HUES48 (cell line): ENCODE measurements at regions not wholly inside any gene's neighbourhood (a gene's known extent, or its start where the extent isn't known, plus 50 kb on each side); places are given as distances from the start of the nearest gene placed in this dataset.

ENCODE experiments used
- H3K27ac ChIP-seq: one replicate; pipeline ENCODE4 v1.7.0; 2013; ENCODE audit warnings: low read depth, low read length, inconsistent platforms
- H3K27me3 ChIP-seq: 2 replicates; pipeline ENCODE4 v1.6.1; 2013; ENCODE audit warnings: mild to moderate bottlenecking, low read length; ENCODE audit not compliant: control insufficient read depth, insufficient read depth
- H3K36me3 ChIP-seq: 2 replicates; pipeline ENCODE4 v1.6.1; 2013; ENCODE audit warnings: low read length; ENCODE audit not compliant: control insufficient read depth, insufficient read depth
- H3K4me1 ChIP-seq: 2 replicates; pipeline ENCODE4 v1.6.1; 2013; ENCODE audit warnings: mild to moderate bottlenecking, low read length; ENCODE audit not compliant: control insufficient read depth, insufficient read depth
- H3K4me3 ChIP-seq: 2 replicates; pipeline ENCODE4 v1.5.1; 2013; ENCODE audit warnings: mild to moderate bottlenecking, low read depth, low read length
- H3K9ac ChIP-seq: 2 replicates; pipeline ENCODE4 v1.6.1; 2013; ENCODE audit warnings: mild to moderate bottlenecking, low read depth, low read length, moderate library complexity
- H3K9me3 ChIP-seq: 2 replicates; pipeline ENCODE4 v1.6.1; 2013; ENCODE audit warnings: low read length; ENCODE audit not compliant: control insufficient read depth, insufficient read depth

DNA sequence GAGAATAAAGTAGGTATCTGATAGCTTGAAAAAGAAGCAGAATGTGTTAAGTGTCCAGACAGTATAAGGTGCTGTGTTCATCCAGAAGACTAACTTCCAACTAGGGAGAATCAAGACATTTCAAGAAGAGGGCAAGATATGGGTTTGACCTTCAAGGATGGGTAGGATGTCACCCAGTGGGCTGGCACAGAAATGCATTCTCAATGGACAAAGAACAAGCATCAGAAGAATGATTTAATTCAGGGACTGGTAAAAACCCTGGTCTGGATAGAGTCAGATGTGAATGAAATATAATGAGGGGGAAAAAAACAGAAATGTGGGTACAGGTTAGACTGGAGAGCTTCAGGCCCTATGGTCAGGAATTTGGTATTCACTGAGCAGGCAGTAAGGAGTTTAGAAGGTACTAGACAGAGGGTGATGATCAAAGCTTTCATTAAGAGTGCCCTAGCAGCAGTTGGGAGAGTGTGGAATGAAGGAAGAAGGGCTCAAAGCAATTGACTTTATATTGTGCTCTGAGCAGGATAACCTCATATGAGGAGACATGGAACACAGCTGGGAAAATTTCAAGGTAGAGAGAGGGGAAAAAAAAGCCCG lies 180.7 kb upstream of the ANK3 start:
- H3K9ac ChIP-seq = no peak overlapping the region
- no peak overlapping the region for H3K27ac ChIP-seq
- no peak overlapping the region for H3K4me3 ChIP-seq
- H3K4me1 ChIP-seq = peaks cover 40% of the 10 kb centered on the region
- H3K9me3 ChIP-seq = no peaks in the 10 kb centered on the region; the same call in 1 of the 2 replicates
- no peaks in the 10 kb centered on the region for H3K27me3 ChIP-seq
- H3K36me3 ChIP-seq = no peaks in the 10 kb centered on the region

DNA sequence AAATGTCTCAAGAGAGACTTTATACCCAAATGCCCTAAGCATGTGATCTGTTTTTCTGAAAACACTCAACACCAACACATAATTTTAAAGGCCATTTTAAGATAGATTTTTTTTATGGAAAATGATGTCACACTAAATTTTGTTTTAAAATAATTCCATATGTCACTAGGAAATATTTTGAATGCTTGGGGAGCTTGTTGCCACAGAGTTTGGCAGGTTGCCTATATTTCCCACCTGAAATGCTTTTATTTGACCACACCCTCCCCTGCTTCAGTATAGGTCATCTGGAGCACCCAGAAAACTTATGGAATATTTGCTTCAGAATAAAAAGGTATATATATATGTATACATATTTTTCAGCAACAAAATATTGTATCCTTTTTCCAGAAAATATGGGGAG lies 180.0 kb upstream of the ANK3 start:
- no peaks in the 10 kb centered on the region for H3K36me3 ChIP-seq
- H3K27me3 ChIP-seq = no peaks in the 10 kb centered on the region
- peaks cover 34% of the 10 kb centered on the region for H3K4me1 ChIP-seq
- no peak overlapping the region for H3K4me3 ChIP-seq
- H3K27ac ChIP-seq = no peak overlapping the region
- no peaks in the 10 kb centered on the region; the same call in 1 of the 2 replicates for H3K9me3 ChIP-seq
- no peak overlapping the region for H3K9ac ChIP-seq

DNA sequence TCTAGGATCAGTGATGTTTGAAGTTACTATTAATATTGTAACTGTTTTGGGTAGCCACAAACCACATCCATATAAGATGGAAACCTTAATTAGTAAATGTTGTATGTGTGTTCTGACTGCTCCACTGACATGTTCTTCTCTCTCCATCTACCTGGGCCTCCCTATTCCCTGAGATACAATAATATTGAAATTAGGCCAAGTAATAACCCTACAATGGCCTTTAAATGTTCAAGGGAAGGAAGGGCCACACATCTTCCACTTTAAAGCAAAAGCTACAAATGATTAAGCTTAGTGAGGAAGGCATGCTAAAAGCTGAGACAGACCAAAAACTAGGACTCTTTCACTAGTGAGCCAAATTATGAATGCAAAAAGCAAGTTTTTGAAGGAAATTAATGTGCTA lies 176.4 kb upstream of the ANK3 start:
- no peak overlapping the region for H3K9ac ChIP-seq
- no peaks in the 10 kb centered on the region for H3K4me1 ChIP-seq

DNA sequence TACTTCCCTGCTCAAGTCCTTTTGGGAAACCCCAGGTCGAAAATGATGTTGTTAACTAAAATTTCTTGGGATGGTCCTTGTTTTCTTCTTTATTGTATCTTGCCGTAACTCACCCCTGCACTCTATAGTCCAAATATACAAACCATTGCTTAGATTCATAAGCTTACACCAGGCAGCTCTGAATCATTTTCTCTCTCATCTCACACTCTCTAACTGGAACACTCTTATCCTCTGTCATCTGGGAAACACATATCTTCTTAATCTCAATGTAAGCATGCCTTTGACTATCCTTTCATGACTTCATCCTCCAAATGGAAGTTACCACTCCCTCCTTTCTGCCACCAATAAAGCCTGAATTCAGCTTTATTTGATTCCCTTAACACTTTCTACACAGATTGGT lies 175.8 kb upstream of the ANK3 start:
- Histone ChIP-seq H3K9me3 (no peaks in the 10 kb centered on the region; the same call in 1 of the 2 replicates), H3K27me3 (no peaks in the 10 kb centered on the region), H3K36me3 (no peaks in the 10 kb centered on the region), H3K27ac (no peak overlapping the region), H3K9ac (no peak overlapping the region), H3K4me3 (no peak overlapping the region), H3K4me1 (no peaks in the 10 kb centered on the region)

More for the DNA sequence above, 176.4 kb upstream of the ANK3 start:
- Histone ChIP-seq H3K36me3 (no peaks in the 10 kb centered on the region), H3K4me3 (no peak overlapping the region), H3K27me3 (no peaks in the 10 kb centered on the region), H3K27ac (no peak overlapping the region), H3K9me3 (no peaks in the 10 kb centered on the region; the same call in 1 of the 2 replicates)

DNA sequence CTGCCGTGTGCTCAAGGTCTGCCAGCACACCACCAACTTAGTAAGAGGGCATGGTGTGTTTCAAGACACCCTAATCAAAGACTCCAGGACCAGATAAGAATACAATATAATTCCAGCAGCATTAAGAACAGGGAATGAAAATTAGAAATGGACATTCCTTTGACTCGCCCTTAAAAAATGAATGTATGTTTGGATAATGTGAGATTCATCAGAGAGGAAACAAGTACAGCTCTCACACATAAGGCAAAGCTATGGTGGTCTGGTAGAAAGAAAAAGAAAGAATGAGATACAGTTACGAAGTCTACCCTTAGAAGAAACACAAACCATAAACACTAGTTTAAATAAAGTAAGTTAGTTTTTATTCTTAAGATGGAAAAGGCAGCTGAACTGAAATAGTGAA lies 174.8 kb upstream of the ANK3 start:
- H3K9me3 ChIP-seq = no peaks in the 10 kb centered on the region; the same call in 1 of the 2 replicates
- no peak overlapping the region for H3K27ac ChIP-seq
- H3K36me3 ChIP-seq = no peaks in the 10 kb centered on the region
- no peak overlapping the region for H3K9ac ChIP-seq
- H3K4me3 ChIP-seq = no peak overlapping the region
- no peaks in the 10 kb centered on the region for H3K27me3 ChIP-seq
- H3K4me1 ChIP-seq = no peaks in the 10 kb centered on the region

DNA sequence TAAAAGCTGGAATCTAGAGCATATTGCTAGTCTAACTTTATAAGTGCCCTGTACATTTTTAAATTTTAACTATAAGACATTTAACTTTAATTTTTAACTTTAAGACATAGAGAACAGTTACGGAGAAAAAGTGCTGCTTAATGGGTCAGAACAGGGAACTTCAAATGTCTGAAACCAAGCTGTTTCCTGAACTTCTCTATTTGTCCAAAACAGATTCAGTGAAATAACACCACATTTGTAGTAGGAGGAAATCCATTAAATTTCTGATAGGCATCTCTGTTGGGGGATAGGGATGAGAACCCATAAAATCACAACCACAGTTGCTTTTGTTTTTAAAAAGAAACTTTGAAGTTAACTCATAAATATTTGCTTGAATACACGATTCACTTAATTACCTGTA lies 170.8 kb upstream of the ANK3 start:
- H3K27me3 ChIP-seq = no peaks in the 10 kb centered on the region
- no peak overlapping the region for H3K27ac ChIP-seq
- H3K9me3 ChIP-seq = no peaks in the 10 kb centered on the region
- no peak overlapping the region for H3K4me3 ChIP-seq
- no peaks in the 10 kb centered on the region for H3K4me1 ChIP-seq
- H3K9ac ChIP-seq = no peak overlapping the region
- H3K36me3 ChIP-seq = no peaks in the 10 kb centered on the region

DNA sequence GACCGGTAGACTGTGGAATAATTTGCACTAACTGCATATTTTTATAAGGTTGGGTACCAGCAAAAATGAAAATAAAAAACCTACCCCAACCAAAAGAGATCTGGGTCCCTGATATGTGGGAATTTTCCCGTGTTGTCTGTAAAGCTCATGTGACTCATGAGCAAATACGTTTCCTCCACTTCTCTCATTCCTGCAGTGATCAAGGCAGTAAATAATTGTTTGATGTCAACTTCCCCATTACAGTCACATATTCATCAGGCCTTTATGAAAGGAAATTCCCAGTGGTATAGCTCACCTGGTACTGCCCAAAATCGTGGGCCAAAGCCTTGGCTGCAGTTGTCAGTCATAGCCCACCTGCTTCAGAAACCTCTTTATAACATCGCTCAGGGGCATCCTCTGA lies 166.0 kb upstream of the ANK3 start:
- H3K27me3 ChIP-seq = no peaks in the 10 kb centered on the region
- H3K9ac ChIP-seq = no peak overlapping the region
- no peak overlapping the region for H3K27ac ChIP-seq
- no peaks in the 10 kb centered on the region for H3K36me3 ChIP-seq
- H3K4me1 ChIP-seq = no peaks in the 10 kb centered on the region
- H3K4me3 ChIP-seq = no peak overlapping the region
- no peaks in the 10 kb centered on the region for H3K9me3 ChIP-seq

DNA sequence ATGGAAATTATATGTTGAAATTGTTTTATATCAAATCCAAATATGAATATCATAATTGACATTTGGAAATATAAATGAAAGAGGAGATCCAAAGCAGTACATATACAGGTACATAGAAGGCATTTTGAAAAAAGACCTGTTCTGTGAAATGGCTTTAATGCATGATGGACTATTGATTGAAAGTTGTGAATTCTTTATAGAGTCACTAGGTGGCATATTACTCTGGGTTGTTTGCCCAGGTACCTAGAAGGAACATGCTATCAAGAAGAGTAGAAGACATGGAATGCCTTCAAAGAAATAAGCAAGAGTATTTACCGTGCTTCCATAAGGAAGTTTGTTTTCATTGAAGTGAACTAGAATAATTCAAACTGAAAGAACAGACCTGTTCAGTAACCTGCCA lies 160.0 kb upstream of the ANK3 start:
- H3K4me1 ChIP-seq = no peaks in the 10 kb centered on the region
- no peak overlapping the region for H3K9ac ChIP-seq
- no peak overlapping the region for H3K4me3 ChIP-seq
- H3K27ac ChIP-seq = no peak overlapping the region
- H3K9me3 ChIP-seq = no peaks in the 10 kb centered on the region
- H3K27me3 ChIP-seq = no peaks in the 10 kb centered on the region
- no peaks in the 10 kb centered on the region for H3K36me3 ChIP-seq

DNA sequence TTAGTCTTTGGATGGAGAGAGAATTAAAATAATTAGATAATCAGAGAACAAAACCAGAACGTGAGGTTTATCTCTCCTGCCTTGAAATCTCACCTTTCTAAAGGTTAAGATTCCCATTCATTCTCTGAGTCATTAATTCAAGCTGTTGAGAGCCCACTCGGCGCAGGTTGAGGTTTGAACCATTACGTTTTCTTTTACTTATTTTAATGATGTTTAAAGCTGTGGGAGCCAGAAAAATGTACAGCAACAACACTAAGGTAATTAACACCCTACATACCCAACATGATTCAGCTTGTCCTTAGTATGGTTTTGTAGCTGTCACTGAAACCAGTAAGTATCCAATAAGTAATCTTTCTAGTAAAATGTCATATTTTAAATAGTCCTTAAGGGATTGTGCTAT lies 153.0 kb upstream of the ANK3 start:
- Histone ChIP-seq H3K4me3 (no peak overlapping the region), H3K27me3 (no peaks in the 10 kb centered on the region), H3K9ac (no peak overlapping the region), H3K36me3 (no peaks in the 10 kb centered on the region), H3K27ac (no peak overlapping the region), H3K9me3 (no peaks in the 10 kb centered on the region), H3K4me1 (peaks cover 21% of the 10 kb centered on the region; the same call in 1 of the 2 replicates)

DNA sequence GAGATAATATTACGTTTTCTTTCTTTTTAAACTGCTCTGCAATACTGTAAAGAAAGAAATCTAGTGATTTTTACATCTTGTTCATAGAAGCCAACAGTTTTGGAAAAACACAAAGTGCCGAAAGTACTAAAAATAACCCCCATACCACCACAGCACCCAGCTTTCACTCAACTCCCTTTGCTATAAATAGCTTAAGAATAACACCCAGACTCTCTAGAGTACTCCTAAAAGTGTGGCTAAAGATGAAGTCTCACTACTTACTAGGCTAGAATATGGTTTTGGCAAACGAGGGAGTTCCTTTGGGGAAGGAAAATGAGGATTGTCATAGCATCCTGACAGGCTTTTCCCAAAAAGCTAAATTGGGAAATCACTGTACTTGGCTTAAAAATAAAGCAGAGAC lies 151.8 kb upstream of the ANK3 start:
- H3K27ac ChIP-seq = no peak overlapping the region
- no peak overlapping the region for H3K9ac ChIP-seq
- H3K4me3 ChIP-seq = no peak overlapping the region
- H3K4me1 ChIP-seq = peaks cover 21% of the 10 kb centered on the region; the same call in 1 of the 2 replicates
- no peaks in the 10 kb centered on the region for H3K9me3 ChIP-seq
- no peaks in the 10 kb centered on the region for H3K27me3 ChIP-seq
- no peaks in the 10 kb centered on the region for H3K36me3 ChIP-seq

DNA sequence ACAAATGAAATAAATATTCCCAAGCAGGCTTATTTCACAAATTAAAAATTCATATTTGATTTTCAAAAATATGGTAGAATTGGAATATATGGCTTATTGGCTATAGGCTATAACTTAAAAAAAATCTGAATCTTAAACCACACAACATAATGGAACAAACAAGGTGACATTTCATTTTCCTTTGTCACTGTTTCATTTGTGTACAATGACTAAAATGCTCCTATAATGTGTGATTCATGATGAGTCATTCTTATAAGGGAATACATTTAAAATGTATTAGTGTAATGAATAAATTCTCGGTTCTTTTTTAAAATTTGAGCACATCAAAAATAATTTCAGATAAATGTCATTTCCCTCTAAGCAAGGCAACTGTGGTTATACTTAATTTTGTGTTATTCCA lies 148.0 kb upstream of the ANK3 start:
- H3K27ac ChIP-seq = no peak overlapping the region
- H3K9ac ChIP-seq = no peak overlapping the region
- no peaks in the 10 kb centered on the region for H3K27me3 ChIP-seq
- no peak overlapping the region for H3K4me3 ChIP-seq
- no peaks in the 10 kb centered on the region for H3K36me3 ChIP-seq
- peaks cover 31% of the 10 kb centered on the region for H3K4me1 ChIP-seq
- H3K9me3 ChIP-seq = no peaks in the 10 kb centered on the region
